Gastroesophageal sphincter (tissue), 4 donors: ENCODE measurements at regions not wholly inside any gene's neighbourhood (a gene's known extent, or its start where the extent isn't known, plus 50 kb on each side); places are given as distances from the start of the nearest gene placed in this dataset.
A peak's percentile ranks its signal among the peaks of the same experiment; 100 is the strongest.

ENCODE experiments used
- ATAC-seq: fragments of 150-250 bp; one replicate; pipeline ENCODE4 v1.9.1; 2016; ENCODE audit warnings: mild to moderate bottlenecking, moderate library complexity
- H3K27ac ChIP-seq, 4 donors: fragments of 200-600 bp; sonication (generic) in 3 of 4; 1 replicate in 3 of 4; 2 replicates in 1 of 4; pipeline ENCODE4 v1.5.1; 2016 to 2019
- H3K27me3 ChIP-seq: fragments of 200-600 bp; sonication (generic); one replicate; pipeline ENCODE4 v1.5.1; 2019
- H3K36me3 ChIP-seq, 2 donors: fragments of 200-600 bp; sonication (generic); one replicate each; pipeline ENCODE4 v1.5.1; 2019; ENCODE audit warnings: control low read depth in 1 of 2
- H3K4me1 ChIP-seq, 3 donors: fragments of 200-600 bp; sonication (generic); 1 replicate in 2 of 3; 2 replicates in 1 of 3; pipeline ENCODE4 v1.5.1; 2016 to 2019; ENCODE audit warnings: control low read depth in 2 of 3
- H3K4me3 ChIP-seq, 2 donors: fragments of 200-600 bp; sonication (generic); one replicate each; pipeline ENCODE4 v1.5.1; 2019; ENCODE audit warnings: mild to moderate bottlenecking in 1 of 2, moderate library complexity in 1 of 2
- H3K9me3 ChIP-seq, 3 donors: fragments of 200-600 bp; sonication (generic); one replicate each; pipeline ENCODE4 v1.5.1; 2017 to 2019; ENCODE audit warnings: control low read depth in 2 of 3
- EP300 ChIP-seq: sonication (generic); formaldehyde crosslinking; IDR thresholded peaks from one replicate; pipeline ENCODE4 v1.6.1; 2017; ENCODE audit warnings: antibody characterized with exemption, mild to moderate bottlenecking
- POLR2A ChIP-seq, 2 donors: fragments of 450-650 bp; IDR thresholded peaks; one replicate each; pipeline ENCODE4 v1.6.1; 2017; ENCODE audit warnings: antibody characterized with exemption in 2 of 2, mild to moderate bottlenecking in 2 of 2, moderate library complexity in 1 of 2
- POLR2AphosphoS5 ChIP-seq: sonication (generic); formaldehyde crosslinking; IDR thresholded peaks from one replicate; pipeline ENCODE4 v1.6.1; 2017; ENCODE audit warnings: antibody characterized with exemption
- WGBS, 2 donors: methylation state at CpG; one replicate each; pipeline ENCODE4 v1.1.5; 2018; ENCODE audit warnings: low coverage in 1 of 2; 5-methylcytosine and 5-hydroxymethylcytosine counted together
- TF ChIP-seq, protein P1 (sequence below), 4 experiments: fragments of 200-600 bp in 2 of 4; fragments of 450-650 bp in 2 of 4; sonication (generic) in 1 of 4; IDR thresholded peaks; one replicate each; pipeline ENCODE4 v1.5.1; 2017 to 2019; ENCODE audit warnings: antibody characterized with exemption in 4 of 4, mild to moderate bottlenecking in 2 of 4, moderate library complexity in 2 of 4

DNA sequence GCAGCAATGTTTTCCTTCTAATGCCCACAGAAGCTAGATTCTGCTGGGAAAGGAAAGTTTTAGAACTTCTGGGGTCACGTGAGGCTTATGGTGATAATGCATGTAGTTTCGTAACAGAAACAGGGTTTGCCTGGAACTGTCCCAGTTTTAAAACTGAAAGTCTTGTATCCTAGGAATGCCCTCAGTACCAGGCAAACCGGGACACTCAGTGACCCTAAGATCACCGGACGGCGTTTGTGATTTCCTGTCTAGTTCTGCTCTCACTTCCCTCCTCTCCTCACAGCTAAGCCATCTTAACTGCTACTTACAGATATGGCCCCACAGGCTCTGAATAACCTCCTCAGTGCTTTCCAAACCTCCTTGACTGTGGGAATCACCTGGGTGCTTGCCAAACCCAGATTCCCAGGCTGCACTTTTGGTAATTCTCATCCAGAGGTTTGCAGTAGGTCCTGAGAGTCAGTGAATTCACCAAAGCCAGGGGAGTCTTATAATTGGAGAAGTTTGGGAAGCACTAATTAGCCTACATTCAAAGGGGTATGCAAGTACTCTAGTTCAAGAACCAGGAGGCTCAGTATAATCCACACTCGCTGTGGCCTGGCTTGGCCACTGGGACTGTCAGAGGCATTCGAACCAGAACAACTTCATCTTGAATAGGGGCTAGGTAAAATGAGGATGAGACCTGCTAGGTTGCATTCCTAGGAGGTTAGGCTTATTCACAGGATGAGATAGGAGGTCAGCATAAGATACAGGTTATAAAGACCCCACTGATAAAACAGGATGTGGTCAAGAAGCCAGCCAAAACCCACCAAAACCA is 231.6 kb upstream of the MYLIP start:
- TF ChIP-seq EP300 = no peak
- no peak for TF ChIP-seq POLR2A (IDR thresholded peaks at IDR 0.05)
- TF ChIP-seq POLR2AphosphoS5 = no peak
- TF ChIP-seq, protein P1, sequence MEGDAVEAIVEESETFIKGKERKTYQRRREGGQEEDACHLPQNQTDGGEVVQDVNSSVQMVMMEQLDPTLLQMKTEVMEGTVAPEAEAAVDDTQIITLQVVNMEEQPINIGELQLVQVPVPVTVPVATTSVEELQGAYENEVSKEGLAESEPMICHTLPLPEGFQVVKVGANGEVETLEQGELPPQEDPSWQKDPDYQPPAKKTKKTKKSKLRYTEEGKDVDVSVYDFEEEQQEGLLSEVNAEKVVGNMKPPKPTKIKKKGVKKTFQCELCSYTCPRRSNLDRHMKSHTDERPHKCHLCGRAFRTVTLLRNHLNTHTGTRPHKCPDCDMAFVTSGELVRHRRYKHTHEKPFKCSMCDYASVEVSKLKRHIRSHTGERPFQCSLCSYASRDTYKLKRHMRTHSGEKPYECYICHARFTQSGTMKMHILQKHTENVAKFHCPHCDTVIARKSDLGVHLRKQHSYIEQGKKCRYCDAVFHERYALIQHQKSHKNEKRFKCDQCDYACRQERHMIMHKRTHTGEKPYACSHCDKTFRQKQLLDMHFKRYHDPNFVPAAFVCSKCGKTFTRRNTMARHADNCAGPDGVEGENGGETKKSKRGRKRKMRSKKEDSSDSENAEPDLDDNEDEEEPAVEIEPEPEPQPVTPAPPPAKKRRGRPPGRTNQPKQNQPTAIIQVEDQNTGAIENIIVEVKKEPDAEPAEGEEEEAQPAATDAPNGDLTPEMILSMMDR (IDR thresholded peaks at IDR 0.05) = no peak
- 3 to 8% methylated on average over 4 to 6 of the region's 8 CpGs for WGBS, 2 donors
- peak; percentile 67 for ATAC-seq
- Histone ChIP-seq H3K27me3 (no peaks in the 10 kb centered on the region), H3K27ac (peak overlapping the region in 3 of 4 donors; percentile 24 to 48 (median 35)), H3K36me3 (no peaks in the 10 kb centered on the region), H3K9me3 (no peaks in the 10 kb centered on the region), H3K4me1 (peaks cover 0 to 18% (median 15%) of the 10 kb centered on the region in 3 donors), H3K4me3 (no peak overlapping the region)

DNA sequence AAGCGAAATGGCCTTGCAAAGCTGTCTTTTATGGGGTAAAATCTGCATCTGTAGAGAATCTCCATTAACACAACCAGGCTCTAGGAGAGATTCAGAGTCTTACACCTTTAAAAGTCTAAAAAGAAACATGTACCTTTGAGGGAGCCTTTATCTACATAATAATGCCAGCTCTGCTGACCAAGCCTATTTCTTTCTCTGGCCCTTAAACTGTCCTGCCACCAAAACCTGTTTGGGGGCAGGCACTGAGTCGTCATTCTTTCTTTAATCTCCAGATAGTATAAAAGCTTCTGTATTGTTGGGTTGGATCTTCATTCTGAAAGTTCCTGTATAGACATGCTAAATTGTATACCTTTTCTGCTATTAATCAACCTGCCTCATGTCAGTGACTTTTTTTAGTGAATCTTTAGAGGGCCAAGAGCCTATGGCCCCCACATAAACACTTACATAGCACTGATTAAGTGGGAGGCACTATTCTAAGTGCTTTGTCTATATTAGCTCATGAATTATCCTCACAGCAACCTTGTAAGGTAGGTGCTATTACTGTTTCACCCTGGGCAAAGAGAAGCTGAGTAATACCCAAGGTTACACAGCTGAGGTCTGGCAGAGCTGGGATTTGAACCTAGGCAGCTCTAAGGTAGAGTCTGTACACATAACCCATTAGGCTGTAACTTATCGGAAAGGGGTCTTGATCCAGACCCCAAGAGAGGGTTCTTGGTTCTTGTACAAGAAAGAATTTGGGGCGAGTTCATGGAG is 232.3 kb upstream of the DTNBP1 start:
- WGBS, 2 donors = 89 to 95% methylated on average over 2 to 3 of the region's 4 CpGs
- TF ChIP-seq POLR2A (IDR thresholded peaks at IDR 0.05) = no peak
- TF ChIP-seq, protein P1 (IDR thresholded peaks at IDR 0.05) = no peak
- TF ChIP-seq EP300 = no peak
- no peak for TF ChIP-seq POLR2AphosphoS5
- Histone ChIP-seq H3K9me3 (no peaks in the 10 kb centered on the region), H3K4me3 (no peak overlapping the region), H3K27me3 (no peaks in the 10 kb centered on the region), H3K36me3 (no peaks in the 10 kb centered on the region), H3K4me1 (peaks cover 0 to 18% (median 15%) of the 10 kb centered on the region in 3 donors), H3K27ac (no peak overlapping the region)
- no peak for ATAC-seq

DNA sequence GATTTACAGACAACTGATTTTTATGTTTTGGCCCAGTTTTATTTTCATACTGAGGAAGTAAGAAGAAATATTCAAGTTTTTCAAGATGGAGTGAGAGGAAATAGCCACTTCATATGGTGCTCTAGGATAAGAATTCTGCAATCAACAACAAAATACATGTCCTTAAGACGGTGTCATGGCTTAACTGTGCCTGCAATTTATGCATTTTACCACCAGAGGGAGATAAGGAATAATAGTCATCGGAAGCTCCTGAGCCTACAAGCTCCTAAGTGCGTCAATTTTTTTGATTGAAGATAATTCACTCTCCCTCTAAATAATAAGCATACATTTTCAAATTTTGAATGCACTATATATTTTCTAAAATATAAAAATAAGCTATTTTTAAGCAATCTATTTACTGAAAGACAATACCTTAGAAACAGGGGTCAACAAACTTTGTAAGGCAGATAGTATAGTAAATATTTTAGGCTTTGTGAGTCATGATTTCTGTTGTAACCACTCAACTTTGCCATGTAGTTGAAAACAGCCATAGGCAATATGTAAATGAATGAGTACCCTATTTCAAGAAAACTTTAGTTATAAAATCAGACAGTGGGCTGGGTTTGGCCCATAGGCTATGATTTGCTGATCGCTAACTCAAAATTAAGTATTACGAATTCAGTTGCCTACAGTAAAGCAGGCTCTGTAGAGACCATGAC is 230.9 kb upstream of the DTNBP1 start:
- peaks cover 0 to 18% (median 15%) of the 10 kb centered on the region in 3 donors for H3K4me1 ChIP-seq
- WGBS, 2 donors = 71 to 73% methylated on average over 5 of the region's 5 CpGs
- no peaks in the 10 kb centered on the region for H3K36me3 ChIP-seq
- H3K4me3 ChIP-seq = no peak overlapping the region
- H3K27ac ChIP-seq = no peak overlapping the region
- ATAC-seq = no peak
- H3K27me3 ChIP-seq = no peaks in the 10 kb centered on the region
- no peaks in the 10 kb centered on the region for H3K9me3 ChIP-seq
- TF ChIP-seq POLR2A (IDR thresholded peaks at IDR 0.05) = no peak
- TF ChIP-seq, protein P1 (IDR thresholded peaks at IDR 0.05) = no peak
- TF ChIP-seq POLR2AphosphoS5 = no peak
- no peak for TF ChIP-seq EP300

DNA sequence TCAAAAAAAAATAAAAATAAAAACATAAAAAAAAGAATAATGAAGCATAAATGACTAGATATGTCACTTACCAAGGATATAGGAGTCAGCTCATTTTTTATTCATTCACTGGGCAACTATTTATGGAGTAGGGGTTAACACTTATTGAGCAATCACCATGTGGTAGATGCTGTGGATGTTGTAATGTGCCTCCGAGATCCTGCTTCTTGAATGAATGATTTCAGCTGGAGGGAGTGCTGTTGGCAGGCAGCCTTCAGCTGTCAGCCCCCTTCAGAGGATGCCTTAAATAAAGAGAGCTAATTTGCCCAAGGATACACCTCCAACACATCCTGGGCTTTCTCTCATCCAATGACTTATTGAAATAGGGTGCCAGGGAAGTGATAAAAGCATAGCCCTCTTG is 229.5 kb upstream of the DTNBP1 start:
- Histone ChIP-seq H3K9me3 (no peaks in the 10 kb centered on the region), H3K27ac (no peak overlapping the region), H3K4me3 (no peak overlapping the region), H3K36me3 (no peaks in the 10 kb centered on the region), H3K4me1 (peaks cover 0 to 13% (median 13%) of the 10 kb centered on the region in 3 donors), H3K27me3 (no peaks in the 10 kb centered on the region)
- no peak for ATAC-seq
- no peak for TF ChIP-seq EP300
- TF ChIP-seq POLR2AphosphoS5 = no peak
- TF ChIP-seq POLR2A (IDR thresholded peaks at IDR 0.05) = no peak
- TF ChIP-seq, protein P1 (IDR thresholded peaks at IDR 0.05) = no peak
- 63 to 86% methylated on average over 1 of the region's 1 CpG for WGBS, 2 donors
